Central memory CD8-positive, alpha-beta T cell (primary cell): ENCODE measurements at regions not wholly inside any gene's neighbourhood (a gene's known extent, or its start where the extent isn't known, plus 50 kb on each side); places are given as distances from the start of the nearest gene placed in this dataset.

Experiments
- ATAC-seq: fragments of 150-1000 bp; cut with Tn5 transposase; replicated peaks from 2 replicates; pipeline ENCODE4 v1.10.0; 2022; ENCODE audit warnings: mild to moderate bottlenecking, moderate FRiP score, moderate number of reproducible peaks; ENCODE audit not compliant: poor library complexity, severe bottlenecking; ENCODE audit errors: extremely low read depth
- DNase-seq, 2 donors: peaks; one replicate each; pipeline ENCODE4 v3.0.0; 2021; ENCODE audit warnings: low spot score in 2 of 2
- H3K27ac Mint-ChIP-seq: one replicate; pipeline ENCODE4 v1.8.0; 2022; ENCODE audit warnings: low read depth, mild to moderate bottlenecking, moderate library complexity, mixed read lengths
- H3K27me3 Mint-ChIP-seq: one replicate; pipeline ENCODE4 v1.8.0; 2022; ENCODE audit warnings: mixed read lengths
- H3K36me3 Mint-ChIP-seq: one replicate; pipeline ENCODE4 v1.8.0; 2022; ENCODE audit warnings: mild to moderate bottlenecking, moderate library complexity, mixed read lengths; ENCODE audit not compliant: insufficient read depth
- H3K4me1 Mint-ChIP-seq: one replicate; pipeline ENCODE4 v1.8.0; 2022; ENCODE audit warnings: mixed read lengths
- H3K4me3 Mint-ChIP-seq: one replicate; pipeline ENCODE4 v1.8.0; 2022; ENCODE audit warnings: mild to moderate bottlenecking, moderate library complexity, mixed read lengths
- H3K9me3 Mint-ChIP-seq: one replicate; pipeline ENCODE4 v1.8.0; 2022; ENCODE audit warnings: mixed read lengths

DNA sequence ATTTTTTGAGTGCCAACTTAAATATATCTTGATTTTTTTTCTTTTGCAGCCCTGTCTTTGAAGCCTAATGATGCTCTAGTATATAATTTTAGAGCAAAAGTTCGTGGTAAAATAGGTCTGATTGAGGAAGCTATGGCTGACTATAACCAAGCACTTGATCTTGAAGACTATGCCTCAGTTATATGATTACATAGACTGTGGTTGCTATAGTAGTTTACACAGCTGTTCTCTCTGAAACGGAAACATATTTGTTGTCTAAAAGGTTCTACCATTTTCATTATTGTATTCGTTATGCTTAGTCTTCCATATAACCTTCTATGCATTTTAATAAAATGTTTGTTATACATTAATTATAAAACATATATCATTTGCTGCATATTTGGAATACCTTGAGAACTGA is 246.7 kb downstream of the TTC6 start:
- no peaks in the 10 kb centered on the region for H3K27me3 Mint-ChIP-seq
- H3K36me3 Mint-ChIP-seq: peaks cover 3% of the 10 kb centered on the region
- no peak overlapping the region for H3K4me3 Mint-ChIP-seq
- H3K27ac Mint-ChIP-seq: no peak overlapping the region
- no peak for DNase-seq
- ATAC-seq: no peak
- no peaks in the 10 kb centered on the region for H3K4me1 Mint-ChIP-seq
- H3K9me3 Mint-ChIP-seq: peaks cover 6% of the 10 kb centered on the region

DNA sequence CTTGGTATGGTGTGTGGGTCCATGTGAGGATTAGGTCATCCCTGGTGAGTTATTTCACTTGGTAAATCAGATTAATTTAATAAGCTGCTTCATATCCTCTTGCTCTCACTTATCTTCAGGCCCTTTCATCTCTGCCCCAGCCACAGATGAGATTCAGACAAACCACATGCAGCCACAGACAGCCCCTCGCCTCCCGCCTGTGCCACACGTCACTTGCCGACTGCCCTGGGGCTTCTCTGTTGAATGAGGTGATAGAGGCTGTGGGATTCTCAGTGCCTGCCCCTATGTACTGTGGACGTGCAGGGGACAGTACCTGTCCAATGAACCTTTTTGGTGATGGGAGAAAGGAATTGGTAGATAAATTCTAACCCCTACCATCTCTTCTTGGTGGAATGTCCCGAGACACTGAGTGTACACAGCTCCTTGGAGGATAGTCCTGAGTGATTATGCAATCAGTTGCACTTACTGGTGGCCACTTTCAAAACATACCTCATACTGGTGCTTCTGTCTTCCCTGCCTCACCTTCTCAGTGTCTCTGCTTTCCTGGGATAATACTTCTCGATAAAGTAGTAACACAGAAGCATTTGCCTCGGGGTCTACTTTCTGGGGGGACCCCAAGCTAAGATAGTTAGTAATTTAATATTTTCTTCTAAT is 248.7 kb downstream of the TTC6 start:
- no peaks in the 10 kb centered on the region for H3K4me1 Mint-ChIP-seq
- H3K36me3 Mint-ChIP-seq: peaks cover 3% of the 10 kb centered on the region
- ATAC-seq (no peak), DNase-seq (no peak)
- no peaks in the 10 kb centered on the region for H3K27me3 Mint-ChIP-seq
- H3K9me3 Mint-ChIP-seq: no peaks in the 10 kb centered on the region
- no peak overlapping the region for H3K27ac Mint-ChIP-seq
- no peak overlapping the region for H3K4me3 Mint-ChIP-seq

DNA sequence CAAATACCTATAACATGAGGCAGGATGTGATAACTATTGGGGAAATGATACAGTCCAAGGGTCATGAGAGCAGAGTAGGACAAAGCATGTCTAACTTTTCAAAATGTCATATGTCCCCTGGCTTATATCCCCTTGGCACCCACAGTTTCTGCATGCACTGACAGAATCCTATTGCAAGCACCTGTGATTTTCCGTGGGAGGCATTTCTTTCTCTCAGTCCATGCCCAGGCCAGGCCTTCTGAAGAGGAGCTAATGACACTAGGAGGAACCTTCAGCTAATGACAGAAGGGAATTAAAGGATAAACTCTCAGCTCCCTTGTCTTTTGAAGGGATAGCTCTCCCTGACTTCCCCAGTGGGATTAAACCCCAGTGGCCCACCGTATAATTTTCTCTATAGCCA is 249.2 kb downstream of the TTC6 start:
- no peaks in the 10 kb centered on the region for H3K9me3 Mint-ChIP-seq
- ATAC-seq: no peak
- no peaks in the 10 kb centered on the region for H3K4me1 Mint-ChIP-seq
- no peak for DNase-seq
- H3K27ac Mint-ChIP-seq: no peak overlapping the region
- no peaks in the 10 kb centered on the region for H3K27me3 Mint-ChIP-seq
- no peak overlapping the region for H3K4me3 Mint-ChIP-seq
- H3K36me3 Mint-ChIP-seq: peaks cover 1% of the 10 kb centered on the region

DNA sequence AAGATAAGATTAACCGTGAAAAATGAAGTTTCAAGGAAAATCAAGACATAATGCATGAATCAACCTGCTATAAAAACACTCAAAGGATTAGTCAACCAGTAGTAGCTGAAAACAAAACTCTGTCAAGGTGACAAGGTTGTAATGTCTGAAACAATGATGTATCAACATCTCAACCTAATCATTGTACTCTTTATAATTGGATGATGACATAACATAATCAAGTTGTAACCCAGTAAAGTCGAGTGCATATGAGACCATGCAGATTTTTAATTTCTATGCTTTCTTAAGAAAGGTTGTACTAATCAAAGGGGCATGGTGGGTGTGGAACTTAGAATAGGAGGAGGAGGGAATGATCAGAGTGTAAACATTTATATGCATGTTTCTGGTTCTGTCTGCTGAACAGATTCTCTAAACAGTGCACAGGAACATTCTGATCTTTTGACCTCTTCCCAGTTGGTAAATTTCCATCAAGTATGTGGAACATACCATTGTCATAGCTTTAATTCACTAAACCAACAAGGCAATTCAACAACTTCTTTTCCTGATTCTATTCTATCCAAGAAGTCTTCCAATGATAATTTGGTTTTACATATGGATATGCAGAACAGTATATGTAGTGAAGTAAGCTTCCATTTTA is 253.7 kb downstream of the TTC6 start:
- H3K27ac Mint-ChIP-seq: no peak overlapping the region

DNA sequence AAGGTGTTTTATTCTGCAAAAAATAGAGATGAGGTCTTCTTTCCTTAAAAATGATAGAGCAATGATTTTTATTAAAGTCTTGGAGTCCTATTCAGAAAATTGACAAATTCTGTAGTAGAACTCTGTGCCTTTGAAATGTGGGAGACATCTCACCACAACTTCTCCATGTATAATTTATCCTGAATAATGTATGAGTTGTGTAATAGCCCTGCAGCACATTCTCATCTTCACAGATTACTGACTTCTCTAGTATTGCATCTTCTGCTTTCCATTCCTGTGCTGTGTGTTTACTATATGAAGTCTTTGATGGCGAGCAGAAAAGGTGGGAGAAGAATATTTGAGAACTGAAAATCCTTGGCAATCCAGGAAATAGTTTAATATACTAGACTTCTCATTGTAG is 255.6 kb downstream of the TTC6 start:
- Mint-ChIP-seq H3K27me3 (no peaks in the 10 kb centered on the region), H3K9me3 (no peaks in the 10 kb centered on the region), H3K36me3 (peaks cover 2% of the 10 kb centered on the region), H3K4me3 (no peak overlapping the region), H3K27ac (no peak overlapping the region), H3K4me1 (no peaks in the 10 kb centered on the region)
- DNase-seq (no peak), ATAC-seq (no peak)

More for the DNA sequence above, 253.7 kb downstream of the TTC6 start:
- H3K4me3 Mint-ChIP-seq: no peak overlapping the region
- DNase-seq: no peak
- no peaks in the 10 kb centered on the region for H3K9me3 Mint-ChIP-seq
- H3K36me3 Mint-ChIP-seq: peaks cover 2% of the 10 kb centered on the region
- H3K27me3 Mint-ChIP-seq: no peaks in the 10 kb centered on the region
- no peaks in the 10 kb centered on the region for H3K4me1 Mint-ChIP-seq
- ATAC-seq: no peak

DNA sequence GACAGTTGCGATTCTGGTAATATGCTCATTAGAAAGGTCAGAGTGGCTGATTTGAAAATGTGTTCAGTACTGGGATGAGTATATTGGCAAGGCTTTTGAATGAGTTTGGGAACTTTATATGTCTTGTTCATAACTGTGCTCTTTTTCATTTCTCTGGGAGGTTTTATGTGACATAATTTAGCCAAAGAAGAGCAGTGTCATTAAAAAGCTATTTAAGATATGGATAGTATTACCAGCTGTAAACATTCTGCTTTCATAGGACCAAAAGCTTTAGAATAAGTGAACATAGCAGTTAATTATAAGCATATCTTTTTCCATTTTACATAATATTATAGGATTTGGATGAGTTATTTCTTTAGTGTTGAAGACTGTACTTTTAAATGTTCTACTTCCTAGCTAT is 260.4 kb downstream of the TTC6 start:
- Mint-ChIP-seq H3K36me3 (no peaks in the 10 kb centered on the region), H3K4me3 (no peak overlapping the region), H3K27me3 (peaks cover 19% of the 10 kb centered on the region), H3K27ac (no peak overlapping the region), H3K4me1 (no peaks in the 10 kb centered on the region), H3K9me3 (no peaks in the 10 kb centered on the region)
- DNase-seq (no peak), ATAC-seq (no peak)

DNA sequence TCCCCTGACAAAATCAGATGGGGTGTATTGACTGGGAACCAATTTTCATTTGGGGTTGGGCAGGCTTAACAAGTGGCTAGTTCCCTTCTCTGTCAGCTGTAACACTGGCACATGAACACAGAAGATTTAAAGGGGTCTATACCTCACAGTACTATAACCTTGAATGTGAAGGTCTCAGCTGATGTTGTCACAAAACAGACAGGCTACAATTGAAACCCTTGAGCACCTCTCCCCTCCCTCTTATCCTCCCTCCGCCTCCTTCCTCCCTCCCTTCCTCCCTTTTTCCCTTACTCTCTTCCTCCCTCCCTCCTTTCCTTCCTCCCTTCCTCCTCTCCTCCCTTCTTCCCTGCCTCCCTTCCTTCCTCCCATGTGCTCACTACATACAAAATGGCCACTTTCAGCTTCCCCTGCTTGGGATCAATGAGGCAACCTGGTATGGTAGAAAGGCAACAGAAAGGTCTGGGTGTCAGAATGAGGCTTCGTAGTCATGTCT is 262.4 kb downstream of the TTC6 start:
- peaks cover 21% of the 10 kb centered on the region for H3K27me3 Mint-ChIP-seq
- DNase-seq (no peak), ATAC-seq (no peak)
- no peaks in the 10 kb centered on the region for H3K9me3 Mint-ChIP-seq
- H3K4me3 Mint-ChIP-seq: no peak overlapping the region
- no peaks in the 10 kb centered on the region for H3K4me1 Mint-ChIP-seq
- H3K36me3 Mint-ChIP-seq: no peaks in the 10 kb centered on the region
- H3K27ac Mint-ChIP-seq: no peak overlapping the region

DNA sequence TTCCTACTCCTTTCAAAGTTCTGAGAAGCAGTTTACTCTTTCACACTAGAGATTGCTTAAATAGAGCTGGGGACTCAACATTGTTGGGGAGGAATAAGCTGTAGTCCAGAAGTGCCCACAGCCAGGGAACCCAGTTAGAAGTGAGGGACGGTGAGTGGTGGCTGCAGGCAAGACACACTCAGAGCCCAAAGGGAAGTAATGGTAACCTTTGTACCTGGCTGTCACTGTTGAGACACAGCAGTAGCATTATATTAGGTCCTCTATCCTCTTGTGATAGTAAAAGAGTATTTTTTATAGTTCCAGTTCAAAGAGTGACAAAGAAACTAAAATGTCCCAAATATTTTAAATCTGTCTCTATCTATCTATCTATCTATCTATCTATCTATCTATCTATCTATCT is 263.3 kb downstream of the TTC6 start:
- Mint-ChIP-seq H3K4me1 (no peaks in the 10 kb centered on the region), H3K36me3 (no peaks in the 10 kb centered on the region), H3K9me3 (no peaks in the 10 kb centered on the region)

DNA sequence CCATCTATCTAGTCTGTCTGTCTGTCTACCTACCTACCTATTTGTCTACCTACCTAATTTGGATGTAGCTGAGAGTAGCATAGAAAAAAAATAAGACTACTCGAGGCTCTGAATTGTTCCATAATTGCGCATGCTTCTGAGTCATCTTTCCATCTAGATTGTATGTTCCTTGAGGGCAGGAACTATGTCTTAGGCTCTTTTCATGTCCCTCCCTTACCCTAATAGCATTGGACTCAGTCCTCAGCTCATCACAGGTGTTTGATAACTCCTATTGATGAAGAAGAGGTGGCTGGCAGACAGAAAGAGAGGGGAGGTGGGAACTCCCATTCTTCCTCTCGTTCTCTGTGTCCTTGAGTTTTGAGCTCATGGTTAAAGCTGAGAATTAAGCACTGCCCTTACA is 263.7 kb downstream of the TTC6 start:
- ATAC-seq: no peak
- H3K27me3 Mint-ChIP-seq: peaks cover 21% of the 10 kb centered on the region
- no peaks in the 10 kb centered on the region for H3K9me3 Mint-ChIP-seq
- no peak overlapping the region for H3K4me3 Mint-ChIP-seq
- no peak for DNase-seq
- no peaks in the 10 kb centered on the region for H3K36me3 Mint-ChIP-seq
- no peaks in the 10 kb centered on the region for H3K4me1 Mint-ChIP-seq
- H3K27ac Mint-ChIP-seq: no peak overlapping the region

More for the DNA sequence above, 263.3 kb downstream of the TTC6 start:
- no peak overlapping the region for H3K4me3 Mint-ChIP-seq
- peaks cover 21% of the 10 kb centered on the region for H3K27me3 Mint-ChIP-seq
- DNase-seq (no peak), ATAC-seq (no peak)
- no peak overlapping the region for H3K27ac Mint-ChIP-seq

DNA sequence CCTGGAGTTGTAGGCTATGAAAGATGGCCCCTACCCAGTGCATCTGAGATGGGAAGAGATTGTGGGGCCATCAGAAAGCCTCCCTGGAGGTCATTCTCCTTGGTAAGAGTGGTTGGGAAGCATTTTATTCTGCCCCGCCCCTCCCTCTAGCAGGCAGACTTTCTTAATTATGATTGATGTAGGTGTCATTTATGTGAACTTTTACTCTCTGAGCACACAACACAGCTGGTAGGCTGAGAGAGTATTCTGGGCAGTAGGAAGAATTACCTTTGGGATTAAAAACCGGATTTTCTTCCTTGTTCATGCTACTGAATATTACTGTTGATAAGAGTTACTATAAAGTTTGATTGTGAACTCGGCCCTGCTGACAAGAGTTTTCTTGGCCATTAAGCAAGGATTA is 266.8 kb downstream of the TTC6 start:
- ATAC-seq: no peak
- H3K36me3 Mint-ChIP-seq: no peaks in the 10 kb centered on the region
- H3K4me1 Mint-ChIP-seq: no peaks in the 10 kb centered on the region
- no peak overlapping the region for H3K27ac Mint-ChIP-seq
- H3K4me3 Mint-ChIP-seq: no peak overlapping the region
- no peaks in the 10 kb centered on the region for H3K9me3 Mint-ChIP-seq
- peaks cover 21% of the 10 kb centered on the region for H3K27me3 Mint-ChIP-seq
- DNase-seq: no peak

DNA sequence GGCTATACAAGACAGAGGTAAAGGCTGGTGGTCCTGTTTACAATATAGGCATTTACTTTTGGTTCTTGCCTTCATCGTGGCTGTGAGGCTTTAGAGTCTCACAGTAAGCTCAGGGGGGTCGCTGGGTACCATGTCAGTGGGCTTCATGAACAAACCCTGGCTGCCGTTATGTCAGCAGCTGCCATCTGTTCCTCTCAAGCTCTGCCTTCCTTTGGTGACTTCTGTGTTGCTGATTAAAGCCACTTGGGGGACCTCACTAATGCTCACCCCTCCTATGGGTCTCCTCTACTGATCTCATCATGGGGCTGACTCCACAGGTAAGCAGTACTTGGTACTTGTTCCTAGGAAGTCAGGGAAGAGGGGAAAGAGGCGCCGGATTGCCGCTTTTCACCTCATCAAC is 268.7 kb downstream of the TTC6 start:
- peaks cover 2% of the 10 kb centered on the region for H3K36me3 Mint-ChIP-seq
- ATAC-seq (no peak), DNase-seq (no peak)
- H3K4me3 Mint-ChIP-seq: no peak overlapping the region
- no peaks in the 10 kb centered on the region for H3K9me3 Mint-ChIP-seq
- H3K27me3 Mint-ChIP-seq: peaks cover 26% of the 10 kb centered on the region
- H3K4me1 Mint-ChIP-seq: no peaks in the 10 kb centered on the region
- H3K27ac Mint-ChIP-seq: no peak overlapping the region

DNA sequence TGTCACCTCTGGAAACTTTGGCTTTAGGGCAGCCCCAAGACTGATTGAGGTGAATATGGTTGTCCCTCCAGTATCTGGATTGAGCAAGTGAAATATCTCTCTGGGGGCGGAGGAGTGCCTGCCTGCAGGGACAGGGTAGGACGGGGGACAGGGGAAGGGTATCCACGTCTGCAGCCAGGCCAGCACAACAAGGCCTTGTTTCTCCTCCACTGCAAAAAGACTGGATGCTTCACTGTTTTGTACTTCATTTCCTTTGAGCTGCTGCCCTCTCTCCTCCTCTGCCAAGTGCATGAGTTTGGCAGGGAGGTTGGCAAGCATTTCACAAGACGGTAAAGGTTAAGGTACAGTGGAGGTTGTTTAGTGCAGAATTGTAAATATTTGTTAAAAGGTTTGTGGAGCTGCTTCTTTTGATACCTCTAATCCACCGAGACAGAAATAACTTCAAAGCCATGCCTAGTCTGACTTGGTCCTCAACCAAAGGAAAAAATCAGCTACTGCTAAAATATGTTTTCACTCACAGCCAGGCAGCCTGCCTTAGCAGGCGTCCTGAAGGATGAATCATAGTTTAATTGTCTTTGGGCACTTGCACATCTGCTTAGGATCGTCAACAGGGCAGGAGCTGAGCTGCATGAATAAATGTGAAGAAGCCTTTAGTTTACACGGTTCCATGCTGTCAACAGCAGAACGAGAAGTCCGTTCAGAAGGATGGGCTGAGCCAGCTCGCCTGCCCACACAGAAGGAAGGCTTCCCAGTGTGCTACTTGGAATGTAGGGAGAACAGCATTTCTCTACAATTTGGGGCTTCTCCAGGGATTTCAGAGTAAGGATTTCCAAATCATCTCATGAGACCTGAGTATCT is 269.7 kb downstream of the TTC6 start:
- H3K27ac Mint-ChIP-seq: no peak overlapping the region

More for the DNA sequence above, 269.7 kb downstream of the TTC6 start:
- Mint-ChIP-seq H3K4me3 (no peak overlapping the region), H3K36me3 (peaks cover 2% of the 10 kb centered on the region), H3K9me3 (no peaks in the 10 kb centered on the region), H3K27me3 (peaks cover 22% of the 10 kb centered on the region), H3K4me1 (no peaks in the 10 kb centered on the region)
- ATAC-seq (no peak), DNase-seq (no peak)
